ENCODE measurements at regions not wholly inside any gene's neighbourhood (a gene's known extent, or its start where the extent isn't known, plus 50 kb on each side); places are given as distances from the start of the nearest gene placed in this dataset.

DNA sequence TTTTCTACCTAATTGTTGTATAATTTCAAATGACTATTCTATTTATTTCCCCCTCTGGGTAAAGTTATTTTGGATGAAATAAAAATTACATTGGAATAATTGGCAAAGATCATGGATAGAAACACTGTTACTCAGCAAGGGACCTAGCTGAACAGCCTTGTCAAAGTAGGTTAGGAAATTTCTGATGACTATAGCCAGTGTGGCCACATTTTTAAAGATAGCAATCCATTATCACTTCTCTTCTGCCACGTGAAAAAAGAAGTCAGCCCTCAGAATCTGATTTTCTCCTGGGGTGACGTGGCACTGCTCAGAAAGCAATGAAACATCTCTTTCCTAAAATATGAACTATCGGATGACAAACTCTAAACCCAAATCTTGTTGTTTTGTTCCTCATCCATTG, 784.2 kb upstream of the RIOK2 start:
- Histone ChIP-seq H3K4me1 (ENCODE audit: insufficient read depth, low read length) (no peaks in the 10 kb centered on the region), H3K27me3 (ENCODE audit: control insufficient read depth in 1 of 2, insufficient read depth in 2 of 2, low read length in 2 of 2) (no peaks in the 10 kb centered on the region), H3K4me3 (ENCODE audit: low read length) (no peak overlapping the region), H3K36me3 (ENCODE audit: insufficient read depth, low read length) (no peaks in the 10 kb centered on the region), H3K27ac (ENCODE audit: low read depth in 1 of 2, low read length in 2 of 2) (no peak overlapping the region), H3K9me3 (ENCODE audit: control insufficient read depth in 1 of 2, insufficient read depth in 1 of 2, low read length in 2 of 2) (no peaks in the 10 kb centered on the region)
- ATAC-seq (ENCODE audit: poor library complexity) (no peak), DNase-seq (no peak)
- no peaks in the 10 kb centered on the region for H3K36me3 Mint-ChIP-seq (ENCODE audit: low read depth)
- H3K9me3 Mint-ChIP-seq = no peaks in the 10 kb centered on the region
- H3K4me3 Mint-ChIP-seq = no peak overlapping the region
- ChIA-PET POLR2A (no interaction called here), CTCF (no interaction called here)
- intact Hi-C loops (cut with DNase I, micrococcal nuclease) = no loop called here
- no peak overlapping the region for H3K27ac Mint-ChIP-seq
- TF ChIP-seq, protein P1, sequence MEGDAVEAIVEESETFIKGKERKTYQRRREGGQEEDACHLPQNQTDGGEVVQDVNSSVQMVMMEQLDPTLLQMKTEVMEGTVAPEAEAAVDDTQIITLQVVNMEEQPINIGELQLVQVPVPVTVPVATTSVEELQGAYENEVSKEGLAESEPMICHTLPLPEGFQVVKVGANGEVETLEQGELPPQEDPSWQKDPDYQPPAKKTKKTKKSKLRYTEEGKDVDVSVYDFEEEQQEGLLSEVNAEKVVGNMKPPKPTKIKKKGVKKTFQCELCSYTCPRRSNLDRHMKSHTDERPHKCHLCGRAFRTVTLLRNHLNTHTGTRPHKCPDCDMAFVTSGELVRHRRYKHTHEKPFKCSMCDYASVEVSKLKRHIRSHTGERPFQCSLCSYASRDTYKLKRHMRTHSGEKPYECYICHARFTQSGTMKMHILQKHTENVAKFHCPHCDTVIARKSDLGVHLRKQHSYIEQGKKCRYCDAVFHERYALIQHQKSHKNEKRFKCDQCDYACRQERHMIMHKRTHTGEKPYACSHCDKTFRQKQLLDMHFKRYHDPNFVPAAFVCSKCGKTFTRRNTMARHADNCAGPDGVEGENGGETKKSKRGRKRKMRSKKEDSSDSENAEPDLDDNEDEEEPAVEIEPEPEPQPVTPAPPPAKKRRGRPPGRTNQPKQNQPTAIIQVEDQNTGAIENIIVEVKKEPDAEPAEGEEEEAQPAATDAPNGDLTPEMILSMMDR (IDR thresholded peaks at IDR 0.05) = no peak
- no peaks in the 10 kb centered on the region for H3K27me3 Mint-ChIP-seq
- no peaks in the 10 kb centered on the region for H3K4me1 Mint-ChIP-seq (ENCODE audit: low read depth)

DNA sequence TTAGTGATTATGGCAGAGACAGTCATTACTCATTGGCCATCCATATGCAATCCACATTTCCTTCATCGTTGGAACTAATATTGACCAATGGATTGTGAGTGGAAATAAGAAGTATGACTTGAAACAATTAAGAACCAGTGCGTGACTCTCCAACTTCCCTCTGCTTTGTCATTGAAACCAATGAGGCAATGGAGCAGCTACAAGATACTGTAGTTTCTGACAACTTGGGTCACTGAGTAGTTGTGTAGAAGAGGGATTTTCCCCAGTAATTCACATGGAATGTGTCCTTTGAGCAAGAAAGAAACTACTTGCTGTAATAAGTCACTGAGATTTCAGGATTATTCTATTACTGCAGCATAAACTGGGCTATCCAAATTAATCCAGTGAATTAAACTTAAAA, 785.3 kb upstream of the RIOK2 start:
- ATAC-seq (ENCODE audit: poor library complexity) (no peak), DNase-seq (no peak)
- CTCF ChIA-PET = no interaction called here
- Mint-ChIP-seq H3K36me3 (ENCODE audit: low read depth) (no peaks in the 10 kb centered on the region), H3K4me3 (no peak overlapping the region), H3K27me3 (no peaks in the 10 kb centered on the region), H3K4me1 (ENCODE audit: low read depth) (no peaks in the 10 kb centered on the region), H3K27ac (no peak overlapping the region), H3K9me3 (no peaks in the 10 kb centered on the region)
- intact Hi-C loops (cut with DNase I, micrococcal nuclease) = no loop called here
- Histone ChIP-seq H3K27ac (ENCODE audit: low read depth in 1 of 2, low read length in 2 of 2) (no peak overlapping the region), H3K4me1 (ENCODE audit: insufficient read depth, low read length) (no peaks in the 10 kb centered on the region), H3K36me3 (ENCODE audit: insufficient read depth, low read length) (no peaks in the 10 kb centered on the region), H3K4me3 (ENCODE audit: low read length) (no peak overlapping the region), H3K27me3 (ENCODE audit: control insufficient read depth in 1 of 2, insufficient read depth in 2 of 2, low read length in 2 of 2) (no peaks in the 10 kb centered on the region), H3K9me3 (ENCODE audit: control insufficient read depth in 1 of 2, insufficient read depth in 1 of 2, low read length in 2 of 2) (no peaks in the 10 kb centered on the region)
- TF ChIP-seq, protein P1 (IDR thresholded peaks at IDR 0.05) = no peak
- POLR2A ChIA-PET = no interaction called here

DNA sequence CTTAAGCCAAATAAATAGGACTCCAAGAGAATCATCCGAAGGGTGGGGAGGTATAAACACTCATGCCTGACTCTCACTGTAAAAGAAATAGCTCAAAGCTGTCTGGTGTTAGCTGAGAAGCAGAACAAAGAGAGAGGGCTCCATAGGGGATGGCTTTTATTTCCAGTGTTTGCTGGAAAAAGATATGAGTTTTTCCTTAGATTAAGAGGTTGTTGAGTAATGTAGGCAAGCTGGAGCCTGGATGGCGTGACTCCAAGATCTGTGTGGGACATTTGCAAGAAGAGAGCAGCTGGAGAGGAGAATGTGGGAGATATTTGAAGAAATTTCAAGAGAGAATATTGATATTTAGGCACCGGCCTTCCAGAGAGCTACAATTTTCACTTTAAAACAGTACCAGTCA, 793.7 kb upstream of the RGMB start:
- Histone ChIP-seq H3K9me3 (ENCODE audit: control insufficient read depth in 1 of 2, insufficient read depth in 1 of 2, low read length in 2 of 2) (no peaks in the 10 kb centered on the region), H3K4me3 (ENCODE audit: low read length) (no peak overlapping the region), H3K27ac (ENCODE audit: low read depth in 1 of 2, low read length in 2 of 2) (no peak overlapping the region), H3K36me3 (ENCODE audit: insufficient read depth, low read length) (no peaks in the 10 kb centered on the region), H3K27me3 (ENCODE audit: control insufficient read depth in 1 of 2, insufficient read depth in 2 of 2, low read length in 2 of 2) (no peaks in the 10 kb centered on the region), H3K4me1 (ENCODE audit: insufficient read depth, low read length) (no peaks in the 10 kb centered on the region)
- CTCF ChIA-PET = no interaction called here
- H3K9me3 Mint-ChIP-seq = no peaks in the 10 kb centered on the region
- POLR2A ChIA-PET = no interaction called here
- no peaks in the 10 kb centered on the region for H3K27me3 Mint-ChIP-seq
- ATAC-seq (ENCODE audit: poor library complexity) (no peak), DNase-seq (no peak)
- TF ChIP-seq, protein P1 (IDR thresholded peaks at IDR 0.05) = no peak
- H3K36me3 Mint-ChIP-seq (ENCODE audit: low read depth) = no peaks in the 10 kb centered on the region
- intact Hi-C loops (cut with DNase I, micrococcal nuclease) = no loop called here
- H3K4me1 Mint-ChIP-seq (ENCODE audit: low read depth) = no peaks in the 10 kb centered on the region
- no peak overlapping the region for H3K4me3 Mint-ChIP-seq
- H3K27ac Mint-ChIP-seq = no peak overlapping the region
